ENCODE measurements at regions not wholly inside any gene's neighbourhood (a gene's known extent, or its start where the extent isn't known, plus 50 kb on each side); places are given as distances from the start of the nearest gene placed in this dataset.

- no TSS peak for BruUV-seq (replicated peaks)
- ChIA-PET CTCF (no interaction called here), POLR2A (no interaction called here), SMC1A (ENCODE audit: uncharacterized antibody, unreplicated experiment) (no interaction called here), RAD21 (ENCODE audit: unreplicated experiment) (no interaction called here)
- Histone ChIP-seq H3K4me1 (ENCODE audit: control insufficient read depth, insufficient read depth, low read length) (no peaks in the 10 kb centered on the region), H2AFZ (ENCODE audit: control insufficient read depth, low read depth, low read length) (no peak overlapping the region), H3K9me3 (replicated peaks; ENCODE audit: control insufficient read depth, insufficient read depth, low read length) (no peaks in the 10 kb centered on the region), H3K79me2 (ENCODE audit: control insufficient read depth, insufficient read depth, low read length) (no peaks in the 10 kb centered on the region), H3K9ac (ENCODE audit: control insufficient read depth, insufficient read depth, low read length) (no peak overlapping the region), H3K27me3 (replicated peaks in 1 of 2; ENCODE audit: control insufficient read depth in 2 of 2, insufficient read depth in 2 of 2, low read length in 1 of 2) (no peaks in the 10 kb centered on the region), H3K36me3 (ENCODE audit: control insufficient read depth in 2 of 2, insufficient read depth in 2 of 2, low read length in 1 of 2) (no peaks in the 10 kb centered on the region), H3K27ac (ENCODE audit: control insufficient read depth, insufficient read depth) (no peak overlapping the region), H3K4me2 (ENCODE audit: control insufficient read depth, insufficient read depth) (no peak overlapping the region), H4K20me1 (ENCODE audit: control insufficient read depth, insufficient read depth) (no peaks in the 10 kb centered on the region), H3K4me3 (no peak overlapping the region)
- TF ChIP-seq, protein P1, sequence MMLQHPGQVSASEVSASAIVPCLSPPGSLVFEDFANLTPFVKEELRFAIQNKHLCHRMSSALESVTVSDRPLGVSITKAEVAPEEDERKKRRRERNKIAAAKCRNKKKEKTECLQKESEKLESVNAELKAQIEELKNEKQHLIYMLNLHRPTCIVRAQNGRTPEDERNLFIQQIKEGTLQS (IDR thresholded peaks at IDR 0.05; ENCODE audit: borderline replicate concordance, extremely low read depth, low read depth, low read length): no peak
- TF ChIP-seq, protein P2, sequence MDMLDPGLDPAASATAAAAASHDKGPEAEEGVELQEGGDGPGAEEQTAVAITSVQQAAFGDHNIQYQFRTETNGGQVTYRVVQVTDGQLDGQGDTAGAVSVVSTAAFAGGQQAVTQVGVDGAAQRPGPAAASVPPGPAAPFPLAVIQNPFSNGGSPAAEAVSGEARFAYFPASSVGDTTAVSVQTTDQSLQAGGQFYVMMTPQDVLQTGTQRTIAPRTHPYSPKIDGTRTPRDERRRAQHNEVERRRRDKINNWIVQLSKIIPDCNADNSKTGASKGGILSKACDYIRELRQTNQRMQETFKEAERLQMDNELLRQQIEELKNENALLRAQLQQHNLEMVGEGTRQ (IDR thresholded peaks at IDR 0.05; ENCODE audit: borderline replicate concordance, low read depth, low read length): no peak
- TF ChIP-seq, protein P3, sequence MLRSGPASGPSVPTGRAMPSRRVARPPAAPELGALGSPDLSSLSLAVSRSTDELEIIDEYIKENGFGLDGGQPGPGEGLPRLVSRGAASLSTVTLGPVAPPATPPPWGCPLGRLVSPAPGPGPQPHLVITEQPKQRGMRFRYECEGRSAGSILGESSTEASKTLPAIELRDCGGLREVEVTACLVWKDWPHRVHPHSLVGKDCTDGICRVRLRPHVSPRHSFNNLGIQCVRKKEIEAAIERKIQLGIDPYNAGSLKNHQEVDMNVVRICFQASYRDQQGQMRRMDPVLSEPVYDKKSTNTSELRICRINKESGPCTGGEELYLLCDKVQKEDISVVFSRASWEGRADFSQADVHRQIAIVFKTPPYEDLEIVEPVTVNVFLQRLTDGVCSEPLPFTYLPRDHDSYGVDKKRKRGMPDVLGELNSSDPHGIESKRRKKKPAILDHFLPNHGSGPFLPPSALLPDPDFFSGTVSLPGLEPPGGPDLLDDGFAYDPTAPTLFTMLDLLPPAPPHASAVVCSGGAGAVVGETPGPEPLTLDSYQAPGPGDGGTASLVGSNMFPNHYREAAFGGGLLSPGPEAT (IDR thresholded peaks at IDR 0.05; ENCODE audit: low read depth): no peak
- TF ChIP-seq BRCA1 (IDR thresholded peaks at IDR 0.05; ENCODE audit: low read depth, low read length): no peak
- in situ Hi-C loops (cut with MboI): no loop called here
- ATAC-seq: no peak
- no peak for FAIRE-seq
- no peak for DNase-seq (ENCODE audit: low read depth, low spot score)
- intact Hi-C loops (cut with micrococcal nuclease; ENCODE audit: unreplicated experiment): no loop called here
Observed at GRCh38 chr3:73787620-73788019, 162.9 kb upstream of the PDZRN3 start.

DNA sequence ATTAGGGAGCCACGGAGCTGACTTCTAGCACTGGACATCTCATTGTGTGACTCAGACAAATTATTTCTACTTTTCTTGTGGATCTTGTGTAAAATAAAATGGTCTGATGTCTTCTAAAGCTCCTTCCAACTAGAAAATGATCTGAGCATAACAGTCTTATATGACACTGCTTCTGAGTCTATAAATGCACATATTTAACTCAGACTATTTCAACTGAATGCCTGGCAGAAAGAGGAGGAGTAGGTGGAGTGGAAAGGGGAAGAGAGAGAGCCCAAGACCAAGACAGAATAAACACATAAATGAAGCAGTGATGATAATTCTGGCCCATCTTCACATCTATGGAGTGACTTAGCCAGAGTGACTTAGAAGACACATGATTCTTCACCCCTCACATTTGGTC, 162.3 kb upstream of the PDZRN3 start:
- no TSS peak for BruUV-seq (replicated peaks)
- Histone ChIP-seq H4K20me1 (ENCODE audit: control insufficient read depth, insufficient read depth) (no peaks in the 10 kb centered on the region), H2AFZ (ENCODE audit: control insufficient read depth, low read depth, low read length) (no peak overlapping the region), H3K27me3 (replicated peaks in 1 of 2; ENCODE audit: control insufficient read depth in 2 of 2, insufficient read depth in 2 of 2, low read length in 1 of 2) (no peaks in the 10 kb centered on the region), H3K4me3 (no peak overlapping the region), H3K79me2 (ENCODE audit: control insufficient read depth, insufficient read depth, low read length) (no peaks in the 10 kb centered on the region), H3K36me3 (ENCODE audit: control insufficient read depth in 2 of 2, insufficient read depth in 2 of 2, low read length in 1 of 2) (no peaks in the 10 kb centered on the region), H3K9me3 (replicated peaks; ENCODE audit: control insufficient read depth, insufficient read depth, low read length) (no peaks in the 10 kb centered on the region), H3K4me2 (ENCODE audit: control insufficient read depth, insufficient read depth) (no peak overlapping the region), H3K9ac (ENCODE audit: control insufficient read depth, insufficient read depth, low read length) (no peak overlapping the region), H3K27ac (ENCODE audit: control insufficient read depth, insufficient read depth) (no peak overlapping the region), H3K4me1 (ENCODE audit: control insufficient read depth, insufficient read depth, low read length) (no peaks in the 10 kb centered on the region)
- 4% methylated on average over 1 of the region's 1 CpG for WGBS (ENCODE audit: insufficient coverage, insufficient replicate concordance, low lambda C conversion rate, missing lambda C conversion rate)
- DNase-seq (ENCODE audit: low read depth, low spot score) (no peak), FAIRE-seq (no peak), ATAC-seq (no peak)
- intact Hi-C loops (cut with micrococcal nuclease; ENCODE audit: unreplicated experiment): no loop called here
- ChIA-PET RAD21 (ENCODE audit: unreplicated experiment) (no interaction called here), CTCF (no interaction called here), SMC1A (ENCODE audit: uncharacterized antibody, unreplicated experiment) (no interaction called here), POLR2A (no interaction called here)
- in situ Hi-C loops (cut with MboI): no loop called here
- no peak for TF ChIP-seq KLF5 (IDR thresholded peaks at IDR 0.05; ENCODE audit: partially characterized antibody)
- TF ChIP-seq, protein P4, sequence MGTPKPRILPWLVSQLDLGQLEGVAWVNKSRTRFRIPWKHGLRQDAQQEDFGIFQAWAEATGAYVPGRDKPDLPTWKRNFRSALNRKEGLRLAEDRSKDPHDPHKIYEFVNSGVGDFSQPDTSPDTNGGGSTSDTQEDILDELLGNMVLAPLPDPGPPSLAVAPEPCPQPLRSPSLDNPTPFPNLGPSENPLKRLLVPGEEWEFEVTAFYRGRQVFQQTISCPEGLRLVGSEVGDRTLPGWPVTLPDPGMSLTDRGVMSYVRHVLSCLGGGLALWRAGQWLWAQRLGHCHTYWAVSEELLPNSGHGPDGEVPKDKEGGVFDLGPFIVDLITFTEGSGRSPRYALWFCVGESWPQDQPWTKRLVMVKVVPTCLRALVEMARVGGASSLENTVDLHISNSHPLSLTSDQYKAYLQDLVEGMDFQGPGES (IDR thresholded peaks at IDR 0.05): no peak
- no peak for TF ChIP-seq DPF2 (IDR thresholded peaks at IDR 0.05)
- no peak for TF ChIP-seq YY1 (IDR thresholded peaks at IDR 0.05; ENCODE audit: low read depth, low read length)
- no peak for TF ChIP-seq SP1 (IDR thresholded peaks at IDR 0.05; ENCODE audit: low read depth, low read length)
- no peak for TF ChIP-seq CBX5 (IDR thresholded peaks at IDR 0.05; ENCODE audit: low read depth)
- TF ChIP-seq SREBF1 (IDR thresholded peaks at IDR 0.05; ENCODE audit: low read length): no peak
- TF ChIP-seq RB1 (IDR thresholded peaks at IDR 0.05; ENCODE audit: borderline replicate concordance): no peak
- no peak for TF ChIP-seq ESRRA (IDR thresholded peaks at IDR 0.05; ENCODE audit: low read length)

All from GM12878 (cell line).